Chondrocyte (in vitro differentiated cells): ENCODE measurements at regions not wholly inside any gene's neighbourhood (a gene's known extent, or its start where the extent isn't known, plus 50 kb on each side); places are given as distances from the start of the nearest gene placed in this dataset.

ENCODE experiments used
- DNase-seq: peaks from one replicate; pipeline ENCODE4 v3.0.0; 2021; ENCODE audit warnings: mixed read lengths, low spot score
- H3K27ac Mint-ChIP-seq: one replicate; pipeline ENCODE4 v1.8.0; 2021; ENCODE audit warnings: mild to moderate bottlenecking, moderate library complexity, mixed read lengths; ENCODE audit not compliant: unreplicated experiment
- H3K27me3 Mint-ChIP-seq: 2 replicates; pipeline ENCODE4 v1.8.0; 2021; ENCODE audit warnings: low read depth, mixed read lengths
- H3K36me3 Mint-ChIP-seq: 2 replicates; pipeline ENCODE4 v1.8.0; 2021; ENCODE audit warnings: low read depth, mixed read lengths
- H3K4me1 Mint-ChIP-seq: 2 replicates; pipeline ENCODE4 v1.8.0; 2021; ENCODE audit warnings: low read depth, mild to moderate bottlenecking, mixed read lengths
- H3K4me3 Mint-ChIP-seq: one replicate; pipeline ENCODE4 v1.8.0; 2021; ENCODE audit warnings: mild to moderate bottlenecking, moderate library complexity, mixed read lengths; ENCODE audit not compliant: unreplicated experiment
- H3K9me3 Mint-ChIP-seq: 2 replicates; pipeline ENCODE4 v1.8.0; 2021; ENCODE audit warnings: low read depth, mixed read lengths
- TF ChIP-seq, protein P1 (sequence below): fragments of 200-600 bp; sonication (generic); IDR thresholded peaks from 2 replicates; pipeline ENCODE4 v1.5.0; 2021; ENCODE audit warnings: antibody characterized with exemption, mild to moderate bottlenecking, moderate library complexity

DNA sequence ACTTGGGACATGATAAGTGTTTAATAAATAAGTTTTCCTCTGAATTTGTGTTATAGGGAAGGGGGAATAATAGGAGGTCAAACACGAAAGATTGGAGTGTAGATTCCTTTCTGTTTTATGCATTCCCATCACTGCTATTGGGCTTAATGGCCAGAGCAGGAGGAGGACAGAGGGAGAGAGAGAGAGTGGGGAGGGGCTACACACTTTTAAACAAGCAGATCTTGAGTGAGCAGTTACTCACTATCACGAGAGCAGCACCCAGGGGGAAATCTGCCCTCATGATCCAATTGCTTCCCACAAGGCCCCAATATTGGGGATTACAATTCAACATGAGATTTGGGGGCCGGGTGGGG, 505.0 kb downstream of the GRIN2A start:
- TF ChIP-seq, protein P1, sequence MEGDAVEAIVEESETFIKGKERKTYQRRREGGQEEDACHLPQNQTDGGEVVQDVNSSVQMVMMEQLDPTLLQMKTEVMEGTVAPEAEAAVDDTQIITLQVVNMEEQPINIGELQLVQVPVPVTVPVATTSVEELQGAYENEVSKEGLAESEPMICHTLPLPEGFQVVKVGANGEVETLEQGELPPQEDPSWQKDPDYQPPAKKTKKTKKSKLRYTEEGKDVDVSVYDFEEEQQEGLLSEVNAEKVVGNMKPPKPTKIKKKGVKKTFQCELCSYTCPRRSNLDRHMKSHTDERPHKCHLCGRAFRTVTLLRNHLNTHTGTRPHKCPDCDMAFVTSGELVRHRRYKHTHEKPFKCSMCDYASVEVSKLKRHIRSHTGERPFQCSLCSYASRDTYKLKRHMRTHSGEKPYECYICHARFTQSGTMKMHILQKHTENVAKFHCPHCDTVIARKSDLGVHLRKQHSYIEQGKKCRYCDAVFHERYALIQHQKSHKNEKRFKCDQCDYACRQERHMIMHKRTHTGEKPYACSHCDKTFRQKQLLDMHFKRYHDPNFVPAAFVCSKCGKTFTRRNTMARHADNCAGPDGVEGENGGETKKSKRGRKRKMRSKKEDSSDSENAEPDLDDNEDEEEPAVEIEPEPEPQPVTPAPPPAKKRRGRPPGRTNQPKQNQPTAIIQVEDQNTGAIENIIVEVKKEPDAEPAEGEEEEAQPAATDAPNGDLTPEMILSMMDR, result no peak
- no peaks in the 10 kb centered on the region for H3K4me1 Mint-ChIP-seq
- DNase-seq, result no peak
- peaks cover 26% of the 10 kb centered on the region for H3K27me3 Mint-ChIP-seq
- no peak overlapping the region for H3K4me3 Mint-ChIP-seq
- no peak overlapping the region for H3K27ac Mint-ChIP-seq
- H3K36me3 Mint-ChIP-seq, result no peaks in the 10 kb centered on the region
- no peaks in the 10 kb centered on the region for H3K9me3 Mint-ChIP-seq

DNA sequence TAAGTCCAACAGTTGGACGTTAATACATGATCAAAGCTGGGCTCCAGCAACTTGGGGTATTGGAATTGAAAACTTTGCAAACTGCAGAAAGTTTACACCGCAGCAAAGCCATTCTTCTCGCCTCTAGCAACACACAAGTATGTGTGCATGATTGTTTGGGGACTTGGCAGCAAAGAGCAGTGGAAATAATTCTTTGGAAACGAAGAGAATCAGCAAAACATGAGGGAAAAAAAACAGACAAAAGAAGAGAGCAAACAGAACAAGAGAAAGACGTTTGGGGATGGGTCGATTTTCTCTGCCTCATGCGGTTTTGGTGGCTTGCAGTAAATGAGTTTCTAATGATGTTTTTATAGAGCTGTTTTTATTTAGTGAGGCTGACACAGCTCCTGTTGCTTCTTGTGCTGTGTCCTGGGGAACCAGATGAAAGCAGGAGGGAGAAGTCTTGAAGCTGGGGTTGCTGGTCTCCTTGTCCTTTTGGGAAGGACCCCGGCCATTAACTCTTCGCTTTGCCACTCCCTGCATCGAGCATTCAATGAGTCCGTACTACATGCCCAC, 502.9 kb downstream of the GRIN2A start:
- peaks cover 14% of the 10 kb centered on the region for H3K9me3 Mint-ChIP-seq
- peaks cover 26% of the 10 kb centered on the region for H3K27me3 Mint-ChIP-seq
- H3K36me3 Mint-ChIP-seq, result no peaks in the 10 kb centered on the region
- H3K4me3 Mint-ChIP-seq, result no peak overlapping the region
- no peak overlapping the region for H3K27ac Mint-ChIP-seq
- no peak for DNase-seq
- TF ChIP-seq, protein P1, result no peak
- no peaks in the 10 kb centered on the region for H3K4me1 Mint-ChIP-seq

DNA sequence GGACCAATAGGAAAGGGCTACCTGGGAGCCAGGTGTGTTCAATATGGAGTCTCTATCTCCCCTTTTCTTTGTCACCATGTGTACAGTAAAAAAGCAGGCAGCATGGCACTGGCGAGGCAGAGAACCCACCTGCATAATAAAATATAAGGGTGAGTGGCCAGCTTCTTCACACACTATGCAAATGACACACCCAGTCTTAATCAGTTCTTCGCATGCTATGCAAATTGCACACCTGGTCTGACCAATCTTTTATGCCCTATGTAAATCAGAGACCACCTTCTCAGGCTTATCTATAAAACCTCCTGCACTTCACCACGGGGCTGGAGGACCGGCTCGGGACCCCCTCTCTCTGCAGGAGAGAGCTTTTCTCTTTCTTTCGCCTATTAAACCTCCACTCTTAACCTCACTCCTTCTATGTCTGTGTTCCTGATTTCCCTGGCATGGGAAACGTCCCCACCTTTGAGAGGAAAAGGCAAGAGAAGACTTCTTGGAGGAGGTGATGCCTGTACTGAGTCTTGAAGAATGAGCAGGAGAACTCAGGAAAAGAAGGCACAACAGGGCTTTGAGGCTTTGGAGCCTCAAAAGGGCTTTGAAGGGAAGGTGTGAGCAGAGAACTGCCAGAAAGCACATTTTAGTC, 502.1 kb downstream of the GRIN2A start:
- TF ChIP-seq, protein P1, result no peak
- Mint-ChIP-seq H3K4me3 (no peak overlapping the region), H3K4me1 (no peaks in the 10 kb centered on the region), H3K27me3 (peaks cover 20% of the 10 kb centered on the region), H3K27ac (no peak overlapping the region), H3K36me3 (no peaks in the 10 kb centered on the region), H3K9me3 (peaks cover 14% of the 10 kb centered on the region)
- no peak for DNase-seq

DNA sequence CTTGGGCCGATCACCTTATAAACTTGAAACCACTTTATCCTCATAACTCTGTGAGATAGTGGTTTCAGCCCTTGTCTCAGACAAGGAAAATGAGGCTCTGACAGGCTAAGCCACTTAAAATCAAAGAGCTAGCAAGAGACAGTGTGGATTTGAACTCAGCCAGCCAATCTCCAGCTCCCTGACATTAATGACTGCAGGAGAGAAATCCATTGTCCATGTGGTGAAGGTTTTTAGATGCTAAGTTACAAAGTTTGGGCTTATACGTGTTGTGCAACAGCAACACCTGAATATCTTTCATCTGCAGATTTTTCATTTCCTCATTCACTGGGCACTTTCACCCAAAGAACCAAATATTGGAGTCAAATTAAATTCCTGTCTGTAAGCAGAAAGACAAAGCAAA, 501.3 kb downstream of the GRIN2A start:
- H3K36me3 Mint-ChIP-seq, result no peaks in the 10 kb centered on the region
- TF ChIP-seq, protein P1, result no peak
- no peak for DNase-seq
- H3K27ac Mint-ChIP-seq, result no peak overlapping the region
- H3K4me3 Mint-ChIP-seq, result no peak overlapping the region
- H3K9me3 Mint-ChIP-seq, result peaks cover 14% of the 10 kb centered on the region
- peaks cover 16% of the 10 kb centered on the region for H3K27me3 Mint-ChIP-seq
- no peaks in the 10 kb centered on the region for H3K4me1 Mint-ChIP-seq

DNA sequence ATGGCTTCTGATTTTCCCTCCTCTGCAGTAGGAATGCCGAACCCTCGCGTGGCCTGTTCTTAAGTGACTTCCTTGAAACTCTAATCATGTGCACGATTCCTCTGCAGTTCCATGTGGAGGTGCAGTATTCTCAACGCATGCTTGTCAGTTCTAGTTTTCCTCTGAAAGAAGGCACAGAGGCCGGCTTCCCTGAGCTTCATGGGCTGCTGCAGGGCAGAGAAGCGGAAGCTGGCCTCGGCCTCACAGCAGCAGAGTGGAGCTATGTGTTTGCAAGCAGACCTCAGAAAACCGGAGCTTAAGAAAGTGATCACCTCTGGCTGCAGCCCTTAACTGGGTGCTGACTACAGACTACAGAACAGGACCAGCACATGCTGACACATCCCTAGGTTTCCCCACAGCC, 500.7 kb downstream of the GRIN2A start:
- no peak overlapping the region for H3K27ac Mint-ChIP-seq
- H3K4me3 Mint-ChIP-seq, result no peak overlapping the region
- TF ChIP-seq, protein P1, result no peak
- H3K27me3 Mint-ChIP-seq, result peaks cover 10% of the 10 kb centered on the region
- DNase-seq, result no peak
- H3K4me1 Mint-ChIP-seq, result no peaks in the 10 kb centered on the region
- no peaks in the 10 kb centered on the region for H3K36me3 Mint-ChIP-seq
- peaks cover 14% of the 10 kb centered on the region for H3K9me3 Mint-ChIP-seq
